ENCODE measurements at regions not wholly inside any gene's neighbourhood (a gene's known extent, or its start where the extent isn't known, plus 50 kb on each side); places are given as distances from the start of the nearest gene placed in this dataset.

- TF ChIP-seq CTCF (conservative IDR thresholded peaks at IDR 0.05) = no peak
- TF ChIP-seq ZFX (IDR thresholded peaks at IDR 0.05) = no peak
These were observed 340.5 kb upstream of the NECTIN3 start for GRCh38 chr3:110731148-110731547.
